ENCODE measurements at regions not wholly inside any gene's neighbourhood (a gene's known extent, or its start where the extent isn't known, plus 50 kb on each side); places are given as distances from the start of the nearest gene placed in this dataset.

DNA sequence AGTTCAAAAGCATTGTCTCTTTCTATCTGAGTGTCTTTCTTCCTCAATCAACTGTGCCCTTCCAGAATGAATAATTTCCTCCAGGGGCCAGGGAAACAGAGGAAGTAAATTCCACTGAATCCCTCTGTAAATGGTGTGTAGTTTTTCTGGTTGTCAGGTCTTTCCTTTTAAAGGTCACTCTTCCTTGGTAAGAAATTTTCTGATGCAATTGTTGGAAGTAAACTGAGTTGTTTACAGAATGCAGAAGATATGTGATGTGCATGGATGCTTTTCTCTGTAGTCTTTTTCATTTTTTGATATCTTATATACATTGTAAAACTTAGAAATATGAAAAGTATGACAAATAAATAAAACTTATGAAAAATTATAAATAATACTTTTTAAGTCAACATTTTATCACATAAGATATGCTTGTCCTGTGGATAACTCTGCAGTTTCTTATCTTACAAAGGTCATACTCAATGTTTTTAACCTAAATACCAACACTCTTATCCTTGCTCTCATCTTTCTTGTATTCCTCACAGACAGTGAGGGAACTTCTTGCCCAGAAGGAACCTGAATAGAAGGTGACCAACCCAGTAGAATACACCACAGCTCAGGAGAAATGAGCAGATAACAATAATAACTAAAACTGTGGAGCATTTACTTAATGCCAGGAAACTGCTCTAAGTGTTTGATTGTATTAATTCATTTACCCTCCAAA, 234.5 kb downstream of the METTL4 start:
- DNase-seq: no peak

DNA sequence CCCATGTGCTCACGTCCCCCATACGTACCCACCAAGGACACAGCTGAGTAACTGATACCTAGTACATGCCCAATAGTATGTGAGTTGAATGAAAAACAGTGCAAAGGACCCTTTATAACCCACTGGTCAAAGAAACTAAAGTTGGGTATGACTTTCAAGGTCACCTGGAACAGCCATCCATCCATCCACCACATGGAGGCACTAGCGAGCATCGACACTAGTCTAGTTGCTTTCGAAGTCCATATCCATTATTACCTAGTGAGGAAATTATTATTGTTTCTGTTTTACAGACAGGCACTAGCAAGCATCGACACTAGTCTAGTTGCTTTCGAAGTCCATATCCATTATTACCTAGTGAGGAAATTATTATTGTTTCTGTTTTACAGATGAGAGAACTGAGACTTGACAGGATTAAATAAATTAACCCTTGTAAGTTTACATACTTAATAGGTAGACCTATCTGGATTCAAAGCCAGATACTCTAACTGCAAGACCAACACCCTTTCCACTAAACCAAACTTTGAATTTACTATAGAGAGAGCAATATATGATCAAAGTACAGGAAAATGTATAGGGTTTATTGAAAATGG, 233.7 kb downstream of the METTL4 start:
- no peak for DNase-seq

DNA sequence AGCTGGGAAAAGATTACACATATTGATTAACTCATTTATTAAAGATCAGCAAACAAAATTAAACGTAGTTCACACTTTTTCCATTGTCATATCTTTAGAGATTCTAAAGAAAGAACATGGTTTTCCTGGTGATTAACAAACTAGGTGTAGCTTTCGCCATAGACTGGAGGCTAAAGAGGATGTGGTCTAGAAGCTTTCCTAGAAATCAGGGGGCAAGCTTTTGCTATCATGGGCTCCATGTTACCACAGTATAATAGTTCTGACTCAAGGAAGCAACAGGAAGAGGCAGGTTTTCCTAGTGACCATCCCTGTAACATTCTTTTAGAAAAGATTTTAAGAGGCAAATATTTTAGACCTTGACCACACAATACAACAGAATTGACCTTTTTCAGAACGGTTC, 232.7 kb downstream of the METTL4 start:
- no peak for DNase-seq

DNA sequence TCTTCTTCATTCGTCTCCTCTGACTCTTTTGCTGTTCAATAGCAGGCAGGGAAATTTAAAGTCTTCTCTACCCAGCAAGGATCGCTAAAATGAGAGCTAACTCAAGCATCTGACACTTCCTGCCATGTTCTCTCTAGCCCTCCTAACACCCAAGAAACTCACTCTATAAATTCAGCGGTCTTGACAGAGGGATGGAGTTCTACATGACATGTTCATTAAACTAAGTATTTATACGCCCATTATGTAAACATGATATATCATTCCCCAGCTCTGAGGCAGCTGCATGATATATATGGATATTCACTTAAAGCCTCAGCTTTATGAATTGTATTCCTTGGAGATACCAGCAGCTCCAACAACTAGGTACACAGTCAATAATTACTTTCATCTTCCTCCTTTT, 231.0 kb downstream of the METTL4 start:
- no peak for DNase-seq

DNA sequence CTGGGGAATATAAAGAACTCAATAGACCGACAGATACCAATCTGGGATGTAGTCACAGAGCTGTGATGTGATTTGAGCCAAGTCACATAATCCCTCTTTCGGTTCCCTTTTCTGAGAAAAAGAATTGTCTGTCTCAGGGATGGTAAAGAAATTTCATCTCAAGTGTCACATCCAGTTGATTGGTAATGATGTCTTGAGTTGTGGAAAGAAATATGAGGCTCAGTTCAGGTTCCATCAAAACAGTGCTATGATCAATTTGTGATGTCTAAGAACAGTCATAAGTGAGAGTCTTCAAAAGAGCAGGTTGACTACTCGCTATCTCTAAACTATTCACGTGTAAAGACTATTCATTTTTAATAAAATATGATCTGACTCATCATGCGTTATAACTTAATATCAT, 223.3 kb downstream of the METTL4 start:
- DNase-seq: no peak

DNA sequence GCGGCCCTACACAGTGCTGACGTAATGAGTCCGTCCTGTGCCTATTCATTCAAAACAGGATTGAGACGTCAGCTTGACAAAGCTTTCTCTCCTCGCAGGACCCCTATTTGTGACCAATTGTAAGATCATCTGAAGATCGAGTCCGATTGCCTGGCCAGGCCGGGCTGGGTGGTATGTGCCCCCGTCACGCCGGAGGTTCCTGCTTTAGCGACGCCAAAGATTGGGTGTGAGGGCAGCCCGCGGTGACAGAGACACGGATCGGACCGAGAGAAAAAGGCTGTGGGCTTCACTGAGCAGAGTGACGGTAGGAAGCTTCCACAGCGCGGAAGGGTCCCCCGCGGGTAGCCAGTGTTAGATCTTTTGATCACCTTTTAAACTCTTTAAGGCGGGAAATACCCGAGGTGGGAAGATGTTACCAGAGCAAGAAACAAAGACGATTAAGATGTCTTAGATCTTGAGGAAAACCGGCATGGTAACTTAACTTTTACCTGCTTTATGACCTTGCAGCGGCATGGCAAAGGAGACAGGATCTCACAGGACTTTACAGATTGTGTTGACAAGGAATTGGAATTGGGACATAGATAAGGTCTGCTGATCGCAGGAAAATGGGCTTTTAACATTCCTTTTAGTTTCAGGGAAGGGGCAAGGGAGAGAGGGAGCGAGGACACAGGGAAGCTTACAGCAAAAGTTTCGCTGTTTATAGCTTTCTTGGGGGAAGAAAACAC, 220.0 kb downstream of the METTL4 start:
- DNase-seq: no peak

DNA sequence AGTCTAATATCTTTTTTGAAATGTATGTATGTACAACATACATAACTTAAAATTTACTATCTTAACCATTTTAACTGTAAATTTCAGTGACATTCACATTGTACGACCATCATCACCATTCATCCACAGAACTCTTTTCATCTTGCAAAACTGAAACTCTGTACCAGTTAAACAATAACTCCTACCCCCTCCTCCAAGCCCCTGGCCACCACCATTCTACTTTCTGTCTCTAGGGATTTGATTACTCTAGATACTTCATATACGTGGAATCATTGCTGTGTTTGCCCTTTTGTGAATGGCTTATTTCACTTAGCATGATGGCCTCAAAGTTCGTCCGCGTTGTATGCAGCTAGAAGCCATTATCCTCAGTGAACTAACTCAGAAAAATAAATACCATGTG, 217.0 kb downstream of the METTL4 start:
- no peak for DNase-seq

DNA sequence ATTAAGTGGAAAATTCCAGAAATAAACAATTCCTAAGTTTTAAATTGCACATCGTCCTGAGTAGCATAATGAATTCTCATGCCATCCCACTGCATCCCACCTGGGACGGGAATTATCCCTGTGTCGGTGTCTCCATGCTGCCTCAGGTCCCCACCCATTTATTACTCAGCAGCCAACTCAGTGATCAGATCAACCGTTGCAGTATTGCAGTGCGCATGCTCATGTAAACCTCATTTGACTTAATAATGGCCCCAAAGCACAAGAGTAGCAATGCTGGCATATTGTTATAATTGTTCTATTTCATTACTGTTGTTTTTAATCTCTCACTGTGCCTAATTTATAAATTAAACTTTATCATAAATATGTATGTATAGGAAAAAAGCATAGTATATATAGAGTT, 214.4 kb downstream of the METTL4 start:
- no peak for DNase-seq

DNA sequence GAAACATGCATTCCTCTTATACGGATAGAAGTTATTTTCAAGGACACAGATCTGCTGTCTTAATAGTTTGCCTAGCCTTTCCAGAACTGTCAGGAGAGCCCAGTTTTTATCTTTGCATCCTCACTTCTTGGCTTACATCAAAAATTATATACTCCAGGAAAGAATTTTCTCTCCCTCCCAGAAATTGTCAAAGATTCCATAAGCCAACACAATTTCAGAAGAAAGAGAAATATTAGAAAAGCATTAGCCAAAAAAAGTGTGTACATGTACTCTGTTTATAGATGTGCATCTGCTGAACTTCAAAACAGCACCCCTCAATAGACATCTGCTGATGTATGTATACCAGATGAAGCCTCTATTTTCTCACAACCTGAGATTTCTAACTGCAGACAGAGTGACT, 210.4 kb downstream of the METTL4 start:
- DNase-seq: no peak

DNA sequence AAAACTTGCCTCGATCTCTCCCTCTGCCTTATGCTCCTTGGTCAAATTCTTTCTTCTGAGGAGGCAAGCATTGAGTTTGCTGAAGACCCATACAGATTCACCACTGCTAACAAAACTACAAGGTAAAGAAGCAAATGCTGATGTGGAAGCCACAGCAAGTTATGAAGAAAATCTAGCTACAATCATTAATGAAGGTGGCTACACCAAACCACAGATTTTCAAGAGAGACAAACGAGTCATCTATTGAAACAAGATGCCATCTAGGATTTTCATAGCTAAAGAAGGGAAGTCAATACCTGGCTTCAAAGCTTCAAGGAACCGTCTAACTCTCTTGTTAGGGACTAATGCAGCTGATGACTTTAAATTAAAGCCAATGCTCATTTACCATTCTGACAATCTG, 203.2 kb downstream of the METTL4 start:
- DNase-seq: no peak

DNA sequence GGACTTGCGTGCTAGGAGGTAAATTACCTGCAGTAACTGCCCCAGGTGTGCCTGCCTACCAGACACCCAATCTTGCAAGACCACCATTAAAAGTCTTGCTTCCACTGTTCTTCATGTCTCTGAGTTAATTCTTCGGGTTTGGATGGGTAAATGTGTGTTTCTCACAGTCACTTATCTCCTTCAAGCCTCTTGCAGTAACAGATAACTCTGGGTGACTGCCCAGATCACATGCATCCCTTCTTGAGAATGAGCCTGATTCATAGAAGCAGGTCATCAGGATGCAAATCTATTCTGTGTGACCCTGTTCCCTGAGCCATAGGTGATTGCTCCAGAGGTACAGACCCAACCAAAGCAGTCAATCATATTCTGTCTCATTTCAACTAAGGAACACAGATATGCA, 194.6 kb downstream of the METTL4 start:
- no peak for DNase-seq

DNA sequence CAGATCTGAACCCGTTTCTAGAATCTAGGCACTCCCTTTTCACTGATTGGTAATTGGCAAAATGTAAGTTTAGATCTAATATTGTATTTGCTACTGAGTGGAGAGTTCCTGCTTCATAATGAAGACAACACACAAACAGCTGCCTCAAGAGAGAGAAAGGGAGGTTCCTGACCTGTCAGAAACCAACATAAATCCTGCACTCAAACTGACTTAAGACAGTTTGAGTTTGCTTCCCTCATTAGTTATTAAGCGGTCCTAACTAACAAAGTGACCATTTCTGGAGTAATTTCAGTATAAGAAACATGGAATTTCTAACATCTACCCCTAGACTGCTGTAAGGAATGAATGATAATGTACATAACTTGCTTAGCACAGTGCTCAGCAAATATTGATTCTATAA, 191.2 kb downstream of the METTL4 start:
- no peak for DNase-seq

DNA sequence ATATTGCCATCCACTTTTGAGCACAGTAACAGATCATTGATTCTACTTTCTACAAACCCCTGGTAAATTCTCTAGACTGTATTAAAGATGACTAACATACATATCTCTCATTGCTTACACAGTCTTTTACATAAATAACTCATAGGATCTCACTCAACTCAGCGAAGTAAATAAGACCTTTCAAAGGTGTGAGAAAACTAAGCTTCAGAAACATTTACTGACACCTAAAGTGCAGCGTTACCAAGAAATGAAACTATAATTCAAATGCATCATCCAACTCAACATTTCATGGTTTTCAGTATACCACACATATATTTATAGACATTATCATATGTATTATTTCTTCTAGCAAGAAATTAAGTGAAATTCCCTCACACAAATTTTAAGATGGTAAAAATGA, 189.8 kb downstream of the METTL4 start:
- DNase-seq: no peak

DNA sequence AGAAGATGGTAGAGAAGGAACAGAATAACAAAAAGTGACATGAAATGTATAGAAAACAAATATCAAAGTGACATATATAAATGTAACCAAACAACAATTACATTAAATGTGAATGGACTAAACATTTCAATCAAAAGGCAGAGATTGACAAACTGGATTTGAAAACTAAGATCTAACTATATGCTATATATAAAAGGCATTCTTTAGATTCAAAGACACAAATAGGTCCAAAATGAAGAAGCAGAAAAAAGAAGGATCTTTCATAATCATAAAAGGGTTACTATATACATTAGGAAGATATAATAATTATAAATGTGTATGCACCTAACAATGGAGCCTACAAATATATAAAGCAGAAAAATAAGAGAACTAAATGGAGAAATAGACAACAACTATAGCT, 183.7 kb downstream of the METTL4 start:
- no peak for DNase-seq

DNA sequence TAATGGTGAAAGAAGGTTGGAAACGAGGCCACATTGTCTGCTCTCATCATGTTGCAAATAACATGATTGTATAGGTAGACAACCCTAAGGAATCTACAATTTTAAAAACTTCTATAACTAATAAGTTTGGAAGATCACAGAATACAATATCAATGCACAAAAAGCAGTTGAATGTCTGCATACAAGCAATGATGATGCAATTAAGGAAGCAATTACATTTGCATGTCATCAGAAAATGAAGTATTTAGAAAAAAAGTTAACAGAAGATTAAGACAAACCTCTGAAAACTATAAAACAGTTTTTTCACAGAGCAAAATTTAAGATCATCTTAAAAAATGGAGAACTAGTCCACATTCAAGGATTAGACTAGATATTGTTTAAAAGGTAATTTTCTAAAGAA, 181.1 kb downstream of the METTL4 start:
- no peak for DNase-seq

DNA sequence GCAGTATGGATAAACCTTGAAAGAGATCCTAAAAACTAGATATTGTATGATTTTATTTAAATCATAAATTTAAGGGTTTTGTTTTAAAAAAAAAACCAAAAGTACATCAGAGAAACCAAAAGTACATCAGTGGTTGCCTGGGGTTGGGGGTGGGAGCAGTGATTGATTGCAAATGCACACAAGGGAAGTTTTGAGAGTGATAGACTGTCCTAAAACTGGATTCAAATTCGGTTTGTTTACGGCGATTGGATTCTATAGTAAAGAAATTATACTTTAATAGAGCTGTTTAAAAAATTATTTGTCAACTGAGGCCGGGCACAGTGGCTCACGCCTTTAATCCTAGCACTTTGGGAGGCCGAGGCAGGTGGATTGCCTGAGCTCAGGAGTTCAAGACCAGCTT, 179.8 kb downstream of the METTL4 start:
- no peak for DNase-seq

DNA sequence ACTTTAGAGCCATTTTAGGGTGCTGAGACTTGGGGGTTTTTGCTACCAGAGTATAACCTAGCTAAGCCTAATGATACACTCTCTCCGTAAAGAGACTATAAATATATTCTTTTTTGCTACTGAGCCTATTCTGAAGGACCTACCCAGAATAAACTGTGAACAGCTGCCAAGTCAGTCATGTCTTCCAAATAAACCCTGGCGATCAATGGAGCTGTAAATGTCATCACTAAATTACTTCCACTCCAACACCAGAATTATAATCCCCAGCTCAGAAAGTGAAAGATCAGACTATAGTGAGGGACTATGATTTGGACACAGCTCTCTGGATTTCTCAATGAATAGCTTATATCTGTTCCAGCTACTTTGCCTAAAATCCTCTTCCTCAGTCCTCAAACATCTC, 178.9 kb downstream of the METTL4 start:
- DNase-seq: no peak

DNA sequence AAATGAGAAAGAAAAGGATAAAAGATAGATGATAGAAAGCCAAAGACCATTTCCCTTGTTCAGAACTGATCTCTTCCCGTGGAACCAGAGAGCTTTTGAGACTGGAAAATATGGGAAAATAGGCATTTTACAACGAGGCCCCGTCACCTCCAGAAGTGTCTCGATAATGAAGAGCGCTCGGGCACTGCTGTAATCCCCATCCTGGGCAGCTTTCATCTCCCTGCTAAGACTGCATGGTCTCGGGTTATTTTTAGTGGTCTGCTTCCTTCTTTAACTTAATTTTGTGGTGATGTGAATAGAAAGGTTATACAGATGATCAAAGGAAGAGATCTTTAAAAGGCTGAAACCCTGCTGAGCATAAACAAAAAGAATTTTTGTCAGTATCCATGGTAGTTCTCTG, 176.6 kb downstream of the METTL4 start:
- DNase-seq: no peak

DNA sequence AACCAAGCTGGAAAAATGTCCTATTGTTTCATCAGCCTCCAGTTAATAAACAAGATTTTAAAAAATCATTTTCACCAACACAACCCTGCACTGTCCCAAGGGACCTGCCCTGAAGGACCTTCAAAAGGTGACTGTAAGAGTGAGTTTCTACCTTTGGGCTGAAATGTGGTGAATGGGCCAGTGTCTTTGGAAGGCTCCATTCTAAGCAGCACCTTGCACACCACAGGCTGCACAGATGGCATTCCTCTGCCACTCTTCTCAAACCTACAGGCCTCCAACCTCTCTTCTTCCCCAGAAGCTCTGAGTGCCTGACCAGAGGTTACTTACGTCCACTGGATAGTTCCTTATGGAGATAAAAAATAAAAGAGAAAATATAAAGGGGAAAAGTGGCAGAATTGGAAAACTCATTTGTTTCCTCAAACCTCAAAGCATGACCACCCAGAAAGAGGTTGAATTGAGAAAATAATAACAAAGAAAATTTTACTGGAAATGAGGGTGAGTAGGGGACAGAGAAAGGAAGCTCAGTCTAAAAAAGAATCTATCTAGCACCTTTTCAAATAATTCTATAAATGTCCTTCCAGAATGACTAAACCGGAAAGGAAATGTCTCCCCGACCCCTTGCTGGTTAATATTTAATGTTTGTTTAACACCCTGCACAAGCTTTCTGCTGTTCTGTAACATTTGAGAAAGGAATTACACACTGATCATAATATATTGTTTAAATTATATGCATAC, 175.7 kb downstream of the METTL4 start:
- DNase-seq: no peak

DNA sequence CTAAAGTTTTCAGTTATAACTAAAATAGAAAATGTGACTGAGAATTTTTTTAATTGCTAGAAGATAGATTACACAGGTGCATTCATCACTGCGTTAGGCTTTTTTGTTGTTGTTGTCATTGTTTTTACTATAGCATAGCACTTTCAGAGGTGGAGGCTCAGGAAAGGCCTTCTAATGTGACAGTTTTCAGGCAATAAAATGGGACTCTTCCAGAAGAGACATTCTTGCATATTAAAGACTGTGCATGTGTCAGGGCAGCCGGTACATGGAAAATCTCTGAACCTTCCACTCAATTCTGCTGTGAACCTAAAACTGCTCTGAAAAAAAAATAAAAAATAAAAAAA, 175.2 kb downstream of the METTL4 start:
- DNase-seq: no peak

DNA sequence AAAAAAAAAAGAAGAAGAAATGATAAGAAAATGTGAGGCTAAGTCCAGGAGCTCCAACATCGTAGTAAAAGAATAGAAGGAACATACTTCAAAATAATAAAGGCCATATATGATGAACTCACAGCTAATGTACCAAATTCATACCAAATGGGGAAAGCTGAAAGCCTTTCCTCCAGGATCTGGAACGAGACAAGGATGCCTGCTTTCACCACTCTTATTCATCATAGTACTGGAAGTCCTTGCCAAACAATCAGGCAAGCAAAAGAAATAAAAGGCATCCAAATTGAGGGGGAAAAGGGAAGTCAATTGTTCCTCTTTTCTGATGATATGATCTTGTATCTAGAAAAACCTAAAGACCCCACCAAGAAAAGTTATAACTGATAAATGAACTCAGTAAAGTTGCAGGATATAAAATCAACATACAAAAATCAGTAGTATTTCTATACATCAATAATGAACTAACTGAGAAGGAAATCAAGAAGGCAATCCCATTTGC, 170.6 kb downstream of the METTL4 start:
- no peak for DNase-seq

DNA sequence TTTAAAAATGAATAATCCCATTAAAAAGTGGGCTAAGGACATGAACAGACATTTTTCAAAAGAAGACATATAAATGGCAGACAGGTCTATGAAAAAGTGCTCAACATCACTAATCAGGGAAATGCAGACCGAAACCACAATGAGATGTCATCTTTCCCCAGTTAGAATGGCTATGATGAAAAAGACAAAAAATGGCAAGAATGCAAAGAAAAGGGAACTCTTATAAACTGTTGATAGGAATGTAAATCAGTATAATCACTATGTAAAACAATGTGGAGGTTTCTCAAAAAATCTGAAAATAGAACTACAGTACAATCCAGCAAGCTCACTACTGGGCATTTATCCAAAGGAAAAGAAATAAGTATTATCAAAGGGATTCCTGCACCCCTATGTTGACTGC, 169.2 kb downstream of the METTL4 start:
- no peak for DNase-seq

DNA sequence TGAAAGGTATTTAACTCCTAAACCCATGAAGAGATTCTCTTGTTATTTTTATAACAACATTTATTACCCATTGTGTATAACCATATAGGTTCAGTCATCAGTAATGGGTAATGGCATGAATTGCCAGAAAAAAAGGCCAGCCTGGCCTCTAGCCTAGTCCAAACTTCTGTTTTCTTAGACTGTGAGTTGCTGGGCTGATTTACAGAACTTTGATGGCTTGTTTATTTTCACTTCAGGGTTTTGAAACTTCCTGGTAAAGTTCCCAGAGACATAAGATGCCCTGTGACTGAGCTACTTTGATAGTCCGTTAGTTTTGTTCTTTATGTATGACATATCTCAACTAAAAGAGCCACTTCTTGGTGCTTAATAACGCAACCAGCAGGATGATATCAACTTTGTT, 164.8 kb downstream of the METTL4 start:
- no peak for DNase-seq

DNA sequence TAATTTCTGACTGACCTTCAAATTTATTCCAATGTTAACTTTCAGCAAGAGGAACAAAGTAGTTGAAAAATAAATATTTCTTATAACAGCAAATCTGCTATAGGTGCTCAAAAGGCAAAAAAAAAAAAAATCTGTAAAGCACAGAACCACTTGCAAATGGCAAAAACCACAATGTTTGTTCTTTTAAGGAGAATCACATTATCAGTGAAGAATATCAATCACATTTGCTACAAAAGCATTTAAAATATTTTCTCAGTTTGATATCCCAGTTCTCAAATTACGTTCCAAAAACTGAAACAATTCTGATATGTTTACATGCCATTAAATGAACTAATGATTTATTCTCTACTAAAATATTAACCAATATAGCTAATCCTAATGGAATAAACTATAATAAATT, 163.3 kb downstream of the METTL4 start:
- DNase-seq: no peak

Data from NCI-H1436 (cell line).